H9 (cell line): ENCODE measurements at regions not wholly inside any gene's neighbourhood (a gene's known extent, or its start where the extent isn't known, plus 50 kb on each side); places are given as distances from the start of the nearest gene placed in this dataset.

Experiments
- DNase-seq: peaks from one replicate; pipeline ENCODE4 v3.0.0-alpha.2; 2017
- H2AFZ ChIP-seq: one replicate; pipeline ENCODE4 v1.6.1; 2013; ENCODE audit warnings: mild to moderate bottlenecking, low read length, control low read depth, moderate library complexity
- H2AK5ac ChIP-seq: 2 replicates; pipeline ENCODE4 v1.6.1; 2013; ENCODE audit warnings: low read length, control low read depth, mixed read lengths; ENCODE audit not compliant: insufficient read length
- H2BK120ac ChIP-seq: one replicate; pipeline ENCODE4 v1.6.1; 2013; ENCODE audit warnings: low read depth, mild to moderate bottlenecking, low read length, control low read depth, inconsistent platforms; ENCODE audit not compliant: poor library complexity, severe bottlenecking
- H2BK12ac ChIP-seq: 2 replicates; pipeline ENCODE4 v1.6.1; 2013; ENCODE audit warnings: low read length, control low read depth, mixed read lengths, low read depth; ENCODE audit not compliant: insufficient read length
- H2BK15ac ChIP-seq: 2 replicates; pipeline ENCODE4 v1.6.1; 2013; ENCODE audit warnings: low read depth, low read length, control low read depth
- H2BK20ac ChIP-seq: one replicate; pipeline ENCODE4 v1.6.1; 2013; ENCODE audit warnings: low read depth, mild to moderate bottlenecking, low read length, control low read depth, inconsistent platforms; ENCODE audit not compliant: poor library complexity, severe bottlenecking
- H2BK5ac ChIP-seq: 2 replicates; pipeline ENCODE4 v1.6.1; 2013; ENCODE audit warnings: low read length, control low read depth, mixed read lengths; ENCODE audit not compliant: insufficient read length
- H3K14ac ChIP-seq: 2 replicates; pipeline ENCODE4 v1.6.1; 2013; ENCODE audit warnings: low read length, control low read depth; ENCODE audit not compliant: insufficient read depth
- H3K18ac ChIP-seq: 2 replicates; pipeline ENCODE4 v1.6.1; 2013; ENCODE audit warnings: low read depth, mild to moderate bottlenecking, mixed read lengths, low read length, control low read depth; ENCODE audit not compliant: insufficient read length
- H3K23ac ChIP-seq: 2 replicates; pipeline ENCODE4 v1.6.1; 2013; ENCODE audit warnings: low read length, control low read depth, mixed read lengths, low read depth; ENCODE audit not compliant: insufficient read length
- H3K23me2 ChIP-seq: 2 replicates; pipeline ENCODE4 v1.6.1; 2013; ENCODE audit warnings: low read depth, mild to moderate bottlenecking, mixed read lengths, low read length, control low read depth; ENCODE audit not compliant: insufficient read length, poor library complexity, severe bottlenecking
- H3K27ac ChIP-seq: 2 replicates; pipeline ENCODE4 v1.5.1; 2013; ENCODE audit warnings: low read length, control low read depth, mixed read lengths, low read depth; ENCODE audit not compliant: insufficient read length
- H3K27me3 ChIP-seq: 2 replicates; pipeline ENCODE4 v1.6.1; 2013; ENCODE audit warnings: low read length, control low read depth, inconsistent platforms; ENCODE audit not compliant: insufficient read depth
- H3K4ac ChIP-seq: 2 replicates; pipeline ENCODE4 v1.6.1; 2013; ENCODE audit warnings: low read depth, mild to moderate bottlenecking, control low read depth, inconsistent platforms, low read length, moderate library complexity
- H3K4me1 ChIP-seq: 2 replicates; pipeline ENCODE4 v1.6.1; 2013; ENCODE audit warnings: low read length, control low read depth, inconsistent platforms; ENCODE audit not compliant: insufficient read depth
- H3K4me2 ChIP-seq: 2 replicates; pipeline ENCODE4 v1.6.1; 2013; ENCODE audit warnings: low read length, control low read depth, mixed read lengths; ENCODE audit not compliant: insufficient read length, insufficient read depth
- H3K56ac ChIP-seq: 2 replicates; pipeline ENCODE4 v1.6.1; 2013; ENCODE audit warnings: low read depth, mild to moderate bottlenecking, mixed read lengths, low read length, control low read depth; ENCODE audit not compliant: insufficient read length
- H3K79me1 ChIP-seq: 2 replicates; pipeline ENCODE4 v1.6.1; 2013; ENCODE audit warnings: low read depth, mild to moderate bottlenecking, moderate library complexity, low read length, control low read depth, inconsistent platforms; ENCODE audit not compliant: insufficient read depth, poor library complexity, severe bottlenecking
- H3K79me2 ChIP-seq: 2 replicates; pipeline ENCODE4 v1.6.1; 2013; ENCODE audit warnings: low read length, control low read depth, inconsistent platforms; ENCODE audit not compliant: insufficient read depth
- H3K9ac ChIP-seq: 2 replicates; pipeline ENCODE4 v1.6.1; 2013; ENCODE audit warnings: low read length, control low read depth, mixed read lengths; ENCODE audit not compliant: insufficient read length; ENCODE audit errors: extremely low read depth
- H3K9me3 ChIP-seq: one replicate; pipeline ENCODE4 v1.6.1; 2013; ENCODE audit warnings: low read depth, low read length, inconsistent platforms; ENCODE audit not compliant: control insufficient read depth
- H3T11ph ChIP-seq: one replicate; pipeline ENCODE4 v1.6.1; 2013; ENCODE audit warnings: mild to moderate bottlenecking, low read length, control low read depth, inconsistent platforms
- H4K20me1 ChIP-seq: one replicate; pipeline ENCODE4 v1.6.1; 2013; ENCODE audit not compliant: control insufficient read depth, insufficient read length, insufficient read depth
- H4K5ac ChIP-seq: 2 replicates; pipeline ENCODE4 v1.6.1; 2013; ENCODE audit warnings: low read depth, mild to moderate bottlenecking, mixed read lengths, low read length, control low read depth; ENCODE audit not compliant: insufficient read length
- H4K8ac ChIP-seq: replicated peaks from 2 replicates; pipeline ENCODE4 v1.6.1; 2013; ENCODE audit warnings: low read length, control low read depth, mixed read lengths, low read depth; ENCODE audit not compliant: insufficient read length
- H4K91ac ChIP-seq: 2 replicates; pipeline ENCODE4 v1.6.1; 2013; ENCODE audit warnings: low read depth, mild to moderate bottlenecking, moderate library complexity, mixed read lengths, low read length, control low read depth; ENCODE audit not compliant: insufficient read length
- H3K27ac Mint-ChIP-seq, 3 experiments: 2 replicates in 2 of 3; 3 replicates in 1 of 3; pipeline ENCODE4 v1.8.0; 2020 to 2021; ENCODE audit warnings: mixed read lengths in 3 of 3, mild to moderate bottlenecking in 1 of 3, moderate library complexity in 1 of 3
- H3K27me3 Mint-ChIP-seq: 2 replicates; pipeline ENCODE4 v1.8.0; 2021; ENCODE audit warnings: low read depth, mild to moderate bottlenecking, moderate library complexity, mixed read lengths
- H3K36me3 Mint-ChIP-seq, 3 experiments: 2 replicates in 2 of 3; 3 replicates in 1 of 3; pipeline ENCODE4 v1.8.0; 2020 to 2021; ENCODE audit warnings: low read depth in 3 of 3, mixed read lengths in 3 of 3; ENCODE audit not compliant: insufficient read depth in 1 of 3
- H3K4me1 Mint-ChIP-seq, 2 experiments: 2 replicates each; pipeline ENCODE4 v1.8.0; 2020; ENCODE audit warnings: mixed read lengths in 2 of 2
- H3K4me3 Mint-ChIP-seq, 2 experiments: 2 replicates in 1 of 2; 3 replicates in 1 of 2; pipeline ENCODE4 v1.8.0; 2020 to 2021; ENCODE audit warnings: mild to moderate bottlenecking in 2 of 2, mixed read lengths in 2 of 2, moderate library complexity in 1 of 2
- H3K9me3 Mint-ChIP-seq, 2 experiments: 2 replicates in 1 of 2; 3 replicates in 1 of 2; pipeline ENCODE4 v1.8.0; 2020; ENCODE audit warnings: mild to moderate bottlenecking in 2 of 2, mixed read lengths in 2 of 2, moderate library complexity in 1 of 2
- WGBS: extraction: QIAGEN DNeasy Blood & Tissue Kit; methylation state at CpG from one replicate; pipeline ENCODE4 v1.1.7; 2013; ENCODE audit warnings: missing lambda C conversion rate, low lambda C conversion rate, mixed read lengths; ENCODE audit not compliant: insufficient read length; ENCODE audit errors: extremely low coverage; 5-methylcytosine and 5-hydroxymethylcytosine counted together
- TF ChIP-seq, protein P1 (sequence below): fragments of 200-600 bp; sonication (generic); conservative IDR thresholded peaks from 3 replicates; pipeline ENCODE4 v1.8.0; 2021; ENCODE audit warnings: antibody characterized with exemption, mild to moderate bottlenecking

GRCh38 chr2:172179045-172179701 is 76.5 kb upstream of the DLX2 start:
- Mint-ChIP-seq H3K4me1 (peaks cover 20 to 32% of the 10 kb centered on the region in 2 experiments), H3K4me3 (no peak overlapping the region), H3K9me3 (peaks cover 0 to 7% of the 10 kb centered on the region in 2 experiments; a peak in 3 of 5 replicates), H3K27ac (no peak overlapping the region), H3K27me3 (peaks cover 41% of the 10 kb centered on the region), H3K36me3 (peaks cover 0 to 8% (median 0%) of the 10 kb centered on the region in 3 experiments; a peak in 3 of 7 replicates)
- Histone ChIP-seq H3T11ph (no peak overlapping the region), H4K20me1 (no peaks in the 10 kb centered on the region), H3K27ac (no peak overlapping the region), H4K5ac (no peak overlapping the region), H3K56ac (no peak overlapping the region), H3K4me2 (no peak overlapping the region), H3K9ac (no peak overlapping the region), H2BK20ac (no peak overlapping the region), H3K23me2 (no peaks in the 10 kb centered on the region), H3K27me3 (no peaks in the 10 kb centered on the region; the same call in 1 of the 2 replicates), H4K91ac (no peak overlapping the region), H3K79me1 (no peaks in the 10 kb centered on the region), H2AFZ (no peak overlapping the region), H2AK5ac (no peak overlapping the region), H3K14ac (no peak overlapping the region), H3K9me3 (no peaks in the 10 kb centered on the region), H3K4ac (no peak overlapping the region), H4K8ac (no peak overlapping the region), H3K23ac (no peak overlapping the region), H3K4me1 (peaks cover 3% of the 10 kb centered on the region; the same call in 1 of the 2 replicates), H3K79me2 (no peaks in the 10 kb centered on the region), H2BK15ac (no peak overlapping the region), H2BK12ac (no peak overlapping the region), H2BK120ac (no peak overlapping the region), H3K18ac (no peak overlapping the region), H2BK5ac (no peak overlapping the region)
- no peak for DNase-seq
- WGBS, result no CpG with 5 or more reads among the region's 4 CpGs
- TF ChIP-seq, protein P1, sequence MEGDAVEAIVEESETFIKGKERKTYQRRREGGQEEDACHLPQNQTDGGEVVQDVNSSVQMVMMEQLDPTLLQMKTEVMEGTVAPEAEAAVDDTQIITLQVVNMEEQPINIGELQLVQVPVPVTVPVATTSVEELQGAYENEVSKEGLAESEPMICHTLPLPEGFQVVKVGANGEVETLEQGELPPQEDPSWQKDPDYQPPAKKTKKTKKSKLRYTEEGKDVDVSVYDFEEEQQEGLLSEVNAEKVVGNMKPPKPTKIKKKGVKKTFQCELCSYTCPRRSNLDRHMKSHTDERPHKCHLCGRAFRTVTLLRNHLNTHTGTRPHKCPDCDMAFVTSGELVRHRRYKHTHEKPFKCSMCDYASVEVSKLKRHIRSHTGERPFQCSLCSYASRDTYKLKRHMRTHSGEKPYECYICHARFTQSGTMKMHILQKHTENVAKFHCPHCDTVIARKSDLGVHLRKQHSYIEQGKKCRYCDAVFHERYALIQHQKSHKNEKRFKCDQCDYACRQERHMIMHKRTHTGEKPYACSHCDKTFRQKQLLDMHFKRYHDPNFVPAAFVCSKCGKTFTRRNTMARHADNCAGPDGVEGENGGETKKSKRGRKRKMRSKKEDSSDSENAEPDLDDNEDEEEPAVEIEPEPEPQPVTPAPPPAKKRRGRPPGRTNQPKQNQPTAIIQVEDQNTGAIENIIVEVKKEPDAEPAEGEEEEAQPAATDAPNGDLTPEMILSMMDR, result no peak
